ENCODE measurements at regions not wholly inside any gene's neighbourhood (a gene's known extent, or its start where the extent isn't known, plus 50 kb on each side); places are given as distances from the start of the nearest gene placed in this dataset.

DNA sequence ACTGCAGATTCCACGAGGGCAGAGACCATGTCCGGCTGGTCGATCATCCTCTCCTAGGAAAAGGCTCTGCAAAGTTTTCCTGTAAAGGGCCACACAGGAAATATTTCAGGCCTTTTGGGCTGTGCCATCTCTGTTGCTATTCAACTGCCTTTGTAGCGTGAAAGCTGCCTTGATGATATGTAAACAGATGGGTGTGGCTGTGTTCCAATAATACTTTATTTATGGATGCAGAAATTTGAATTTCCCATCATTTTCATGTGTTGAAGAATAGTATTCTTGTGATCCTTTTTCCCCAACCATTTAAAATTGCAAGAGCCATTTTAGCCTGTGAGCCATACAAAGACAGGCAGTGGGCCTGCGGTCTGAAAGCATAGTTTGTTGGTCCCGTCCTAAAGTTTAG lies 950.7 kb upstream of the RBFOX1 start:
- no peak for DNase-seq (ENCODE audit: low spot score)

DNA sequence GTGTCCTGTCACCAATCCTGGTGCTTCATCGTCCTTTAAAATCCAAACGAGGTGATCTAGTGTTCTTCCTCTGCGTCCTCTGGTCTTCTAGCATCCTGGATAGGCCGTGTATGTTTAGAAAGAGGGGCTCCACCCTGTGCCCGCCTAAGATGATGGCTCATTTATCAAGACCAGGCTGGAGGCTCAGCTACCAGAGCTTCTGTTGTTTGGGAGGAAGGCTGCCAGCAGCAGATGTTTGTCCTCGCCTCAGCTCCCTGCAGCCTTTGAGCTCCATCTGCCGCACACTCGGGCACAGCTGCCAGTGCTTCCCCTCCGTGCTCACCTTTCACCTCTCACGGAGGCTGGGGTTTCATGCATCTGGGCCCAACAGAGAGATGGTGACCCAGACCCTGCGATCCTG lies 954.7 kb upstream of the RBFOX1 start:
- no peak for DNase-seq (ENCODE audit: low spot score)

GRCh38 chr16:6375465-6376075 lies 957.1 kb upstream of the RBFOX1 start:
- DNase-seq (ENCODE audit: low spot score) = no peak

GRCh38 chr16:6374821-6375220 lies 957.8 kb upstream of the RBFOX1 start:
- DNase-seq (ENCODE audit: low spot score) = no peak

DNA sequence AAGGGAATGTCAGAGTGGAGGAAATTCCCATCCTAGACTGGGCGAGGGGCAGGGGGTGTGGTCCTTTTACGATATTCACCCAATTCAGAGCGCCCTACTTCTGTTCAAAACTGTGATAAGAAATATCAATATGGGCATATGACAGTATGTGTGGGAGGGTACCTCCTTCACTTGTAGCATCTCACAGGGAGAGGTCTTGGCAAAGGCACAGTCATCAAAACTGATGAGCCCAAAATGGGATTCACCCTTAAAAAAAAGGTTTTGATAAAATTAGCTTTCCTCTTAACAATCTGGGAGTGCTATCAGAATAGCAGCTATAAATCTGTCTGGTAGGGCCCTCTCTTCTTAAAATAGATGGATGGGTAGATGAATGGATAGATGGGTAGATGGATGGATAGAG lies 967.8 kb upstream of the RBFOX1 start:
- DNase-seq (ENCODE audit: low spot score) = no peak

DNA sequence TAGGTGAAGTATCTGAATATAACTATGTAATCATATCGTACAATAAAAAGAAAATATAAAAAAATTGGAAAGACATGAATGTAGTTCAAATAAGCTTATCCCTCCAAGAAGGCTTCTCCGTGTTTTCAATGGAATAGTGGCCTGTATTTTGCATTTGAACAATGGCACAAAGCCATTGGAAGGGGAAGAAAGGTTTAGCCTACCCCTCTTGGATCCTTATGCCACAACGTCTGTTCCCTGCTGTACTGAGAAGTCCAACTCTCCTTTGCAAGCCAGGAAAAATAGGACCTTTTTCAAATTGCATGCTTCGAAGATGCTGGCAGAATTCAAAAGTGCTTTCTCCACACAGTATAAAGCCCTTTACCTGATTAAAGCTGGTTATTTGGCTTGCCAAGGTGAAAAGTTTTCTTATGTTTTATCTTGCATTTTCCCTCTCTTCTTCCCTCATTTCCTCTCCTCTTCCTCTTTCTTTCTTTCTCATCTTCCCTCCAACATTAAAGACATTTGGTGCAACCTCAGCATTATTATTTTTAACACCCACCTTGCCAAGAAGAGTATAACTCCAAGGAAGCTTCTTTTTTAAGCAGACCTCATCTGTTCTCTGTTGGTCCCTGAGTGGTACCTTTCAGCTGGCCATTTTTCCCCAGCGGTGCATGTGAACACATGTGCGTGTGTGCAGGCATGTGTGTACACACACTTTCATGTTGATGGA lies 968.6 kb upstream of the RBFOX1 start:
- no peak for DNase-seq (ENCODE audit: low spot score)

GRCh38 chr16:6363396-6363795 lies 969.2 kb upstream of the RBFOX1 start:
- DNase-seq (ENCODE audit: low spot score) = no peak

GRCh38 chr16:6362321-6362720 lies 970.3 kb upstream of the RBFOX1 start:
- DNase-seq (ENCODE audit: low spot score) = no peak

- no peak for DNase-seq (ENCODE audit: low spot score)
Observed at GRCh38 chr16:6360641-6361040, 972.0 kb upstream of the RBFOX1 start.

DNA sequence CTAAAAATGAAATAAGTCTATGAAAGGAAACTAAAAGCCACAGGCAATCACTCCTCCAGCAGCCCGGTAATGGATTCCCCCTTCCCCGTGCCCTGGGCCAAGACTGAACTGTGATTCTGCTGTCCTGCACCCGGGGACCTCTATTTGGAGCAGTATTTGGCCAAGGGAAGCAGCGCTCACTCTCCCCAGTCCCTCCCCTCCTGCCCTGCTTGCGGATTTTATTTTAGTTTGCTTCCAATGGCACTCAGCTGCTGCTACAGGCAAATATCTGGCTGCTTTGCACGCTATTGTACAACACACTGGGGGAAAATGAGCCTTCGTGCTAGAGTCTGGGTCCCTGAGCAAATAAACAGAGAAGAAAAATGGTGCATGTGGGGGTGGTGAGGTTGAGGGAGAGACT lies 975.7 kb upstream of the RBFOX1 start:
- DNase-seq (ENCODE audit: low spot score) = no peak

DNA sequence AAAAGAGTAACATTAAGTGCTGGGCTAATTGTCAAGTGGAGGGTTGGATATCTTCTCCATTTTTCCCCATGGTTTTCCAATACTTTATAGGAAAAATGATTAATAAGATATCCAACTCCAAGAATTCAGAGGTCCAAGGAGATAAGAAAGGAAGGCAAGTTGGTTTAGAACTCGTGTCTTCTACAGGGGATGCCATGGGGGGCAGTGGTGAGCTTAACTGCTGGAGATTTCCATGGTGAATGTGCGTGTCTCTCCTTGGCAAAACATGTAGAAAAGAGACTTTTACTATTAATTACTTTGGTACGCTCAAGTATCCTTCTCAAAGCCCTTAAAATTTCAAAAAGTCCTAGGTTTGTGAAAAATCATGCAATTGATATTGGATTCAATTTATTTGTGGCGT lies 982.9 kb upstream of the RBFOX1 start:
- no peak for DNase-seq (ENCODE audit: low spot score)

GRCh38 chr16:6345090-6345489 lies 987.6 kb upstream of the RBFOX1 start:
- no peak for DNase-seq (ENCODE audit: low spot score)

GRCh38 chr16:6343157-6343556 lies 989.5 kb upstream of the RBFOX1 start:
- no peak for DNase-seq (ENCODE audit: low spot score)

DNA sequence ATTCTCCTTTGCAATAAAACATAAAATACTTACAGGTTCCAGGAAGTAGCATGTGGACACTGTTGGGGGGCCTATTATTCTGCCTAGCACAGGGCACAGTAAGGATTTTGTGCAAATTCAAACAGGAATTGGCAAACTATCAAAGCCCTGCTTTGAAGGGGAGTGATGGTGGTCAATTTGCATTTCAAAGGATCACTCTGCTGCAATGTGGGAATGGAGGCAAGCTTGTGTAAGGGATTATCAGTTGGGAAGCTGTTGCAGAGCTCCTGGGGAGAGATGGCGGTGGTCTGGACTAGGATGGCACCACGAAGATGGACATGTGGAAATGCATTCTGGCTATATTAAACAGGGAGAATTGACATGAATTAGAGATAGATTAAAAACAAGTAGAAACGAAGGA lies 990.7 kb upstream of the RBFOX1 start:
- DNase-seq (ENCODE audit: low spot score) = no peak

DNA sequence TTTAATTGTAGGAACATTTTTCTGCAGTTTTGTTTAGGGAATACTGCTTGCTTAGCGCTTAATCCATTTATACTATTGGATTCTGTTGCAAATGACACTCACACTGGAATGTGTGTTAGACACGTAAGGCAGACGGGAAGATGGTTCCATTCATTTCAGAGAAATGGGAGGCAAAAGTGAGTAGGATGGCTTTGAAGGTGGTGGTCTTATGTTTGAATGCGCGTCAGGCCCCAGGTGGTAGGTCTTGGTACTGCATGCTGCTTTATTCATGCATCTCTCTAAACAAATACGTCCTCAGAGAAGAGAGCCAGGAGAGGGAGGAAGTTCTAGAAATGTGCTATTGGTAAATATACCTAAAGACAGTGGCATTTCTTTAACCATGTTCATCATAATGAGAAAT lies 997.6 kb upstream of the RBFOX1 start:
- DNase-seq (ENCODE audit: low spot score) = peak; percentile 1

- no peak for DNase-seq (ENCODE audit: low spot score)
Observed at GRCh38 chr16:6331770-6332169, 1000.9 kb upstream of the RBFOX1 start.

- DNase-seq (ENCODE audit: low spot score) = no peak
Observed at GRCh38 chr16:6317934-6318333, 1014.7 kb upstream of the RBFOX1 start.

GRCh38 chr16:6309271-6309670 lies 1023.4 kb upstream of the RBFOX1 start:
- DNase-seq (ENCODE audit: low spot score) = no peak

DNA sequence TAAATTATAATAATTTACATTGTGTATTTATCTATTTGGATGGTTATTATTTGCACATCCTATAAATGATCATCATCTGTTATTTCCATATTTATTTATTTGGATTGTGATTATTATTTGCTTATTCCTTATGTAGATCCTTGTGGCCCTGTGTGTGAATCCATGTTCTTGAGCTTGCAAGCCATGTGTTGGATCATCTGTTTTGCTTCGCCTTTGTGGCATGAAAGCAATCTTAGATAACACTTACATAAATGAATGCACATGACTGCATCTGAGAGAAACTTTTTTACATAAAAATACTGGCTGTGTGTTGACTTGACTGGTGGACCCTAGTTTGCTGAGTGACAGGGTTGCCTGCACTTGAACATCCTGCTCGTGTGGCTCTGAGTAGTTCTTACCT lies 1024.5 kb upstream of the RBFOX1 start:
- no peak for DNase-seq (ENCODE audit: low spot score)

DNA sequence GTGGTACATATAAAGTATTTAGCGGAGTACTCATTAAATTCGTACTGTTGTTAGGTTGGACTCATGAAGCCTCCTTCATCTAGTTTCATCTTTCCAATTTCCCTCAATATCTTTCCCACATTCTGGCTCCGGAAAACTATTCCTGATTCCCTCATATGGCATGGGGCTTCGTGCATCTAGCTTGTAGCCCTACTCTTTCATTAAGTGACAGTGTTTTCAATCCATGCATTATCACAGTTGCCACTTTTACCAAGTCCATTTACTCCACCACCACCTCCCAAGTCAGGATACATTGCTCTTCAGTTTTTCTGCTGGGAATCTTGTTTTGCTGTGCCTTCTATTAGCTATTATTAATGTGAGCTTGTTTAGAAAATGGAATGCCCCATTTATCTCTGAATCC lies 1032.1 kb upstream of the RBFOX1 start:
- no peak for DNase-seq (ENCODE audit: low spot score)

GRCh38 chr16:6297666-6298410 lies 1034.8 kb upstream of the RBFOX1 start:
- no peak for DNase-seq (ENCODE audit: low spot score)

GRCh38 chr16:6286176-6286575 lies 1046.5 kb upstream of the RBFOX1 start:
- DNase-seq (ENCODE audit: low spot score) = peak; percentile 1

DNA sequence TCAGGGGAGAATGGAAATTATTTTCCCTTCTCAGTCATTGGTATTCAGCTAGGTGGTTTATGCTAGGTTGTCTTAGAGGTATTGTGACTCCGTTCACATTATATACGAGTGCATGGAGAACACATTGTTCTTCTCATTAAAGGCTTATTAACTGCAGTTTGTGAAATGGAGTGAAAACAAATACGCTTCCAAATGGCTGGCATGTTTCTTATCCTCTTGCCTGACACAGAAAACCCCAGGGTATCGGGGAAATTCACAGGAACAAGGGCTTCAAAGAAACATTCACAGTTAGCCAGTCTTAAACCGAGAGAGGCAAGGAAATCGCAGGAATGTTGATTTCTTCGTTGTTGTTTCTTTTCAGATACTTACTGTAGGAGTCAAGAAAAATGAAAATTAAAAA lies 1047.9 kb upstream of the RBFOX1 start:
- no peak for DNase-seq (ENCODE audit: low spot score)

Measured in kidney tubule cell (primary cell).